ENCODE measurements at regions not wholly inside any gene's neighbourhood (a gene's known extent, or its start where the extent isn't known, plus 50 kb on each side); places are given as distances from the start of the nearest gene placed in this dataset.

- TF ChIP-seq CTCF (IDR thresholded peaks at IDR 0.05; ENCODE audit: low read depth, low read length) (no peak), EZH2phosphoT487 (IDR thresholded peaks at IDR 0.05; ENCODE audit: low read depth) (no peak)
These were observed 301.6 kb upstream of the ADGRB3 start for GRCh38 chr6:68333442-68333841.
